Suprapubic skin (tissue), 4 donors: ENCODE measurements at regions not wholly inside any gene's neighbourhood (a gene's known extent, or its start where the extent isn't known, plus 50 kb on each side); places are given as distances from the start of the nearest gene placed in this dataset.

ENCODE experiments used
- DNase-seq, 2 donors: peaks; one replicate each; pipeline ENCODE4 v3.0.0-alpha.2; 2019; ENCODE audit warnings: low spot score in 2 of 2
- H3K27ac ChIP-seq: fragments of 200-600 bp; sonication (generic); one replicate; pipeline ENCODE4 v1.5.1; 2019
- H3K27me3 ChIP-seq: fragments of 200-600 bp; sonication (generic); one replicate; pipeline ENCODE4 v1.5.1; 2019
- H3K36me3 ChIP-seq: fragments of 200-600 bp; sonication (generic); one replicate; pipeline ENCODE4 v1.5.1; 2019
- H3K4me1 ChIP-seq: fragments of 200-600 bp; sonication (generic); one replicate; pipeline ENCODE4 v1.5.1; 2019
- H3K4me3 ChIP-seq: fragments of 200-600 bp; sonication (generic); one replicate; pipeline ENCODE4 v1.5.1; 2019; ENCODE audit warnings: mild to moderate bottlenecking
- H3K9me3 ChIP-seq: fragments of 200-600 bp; sonication (generic); one replicate; pipeline ENCODE4 v1.5.1; 2019
- CTCF ChIP-seq, 2 donors: fragments of 200-600 bp in 1 of 2; fragments of 450-650 bp in 1 of 2; sonication (generic) in 1 of 2; IDR thresholded peaks; one replicate each; pipeline ENCODE4 v1.5.1; 2016 to 2019; ENCODE audit warnings: antibody characterized with exemption in 2 of 2, mild to moderate bottlenecking in 1 of 2, moderate library complexity in 1 of 2
- EP300 ChIP-seq: sonication (generic); formaldehyde crosslinking; IDR thresholded peaks from one replicate; pipeline ENCODE4 v1.6.1; 2017; ENCODE audit warnings: antibody characterized with exemption
- POLR2A ChIP-seq, 2 donors: fragments of 450-650 bp; IDR thresholded peaks; one replicate each; pipeline ENCODE4 v1.6.1; 2017; ENCODE audit warnings: antibody characterized with exemption in 2 of 2, mild to moderate bottlenecking in 2 of 2, moderate library complexity in 2 of 2
- POLR2AphosphoS5 ChIP-seq, 3 donors: sonication (generic); formaldehyde crosslinking; IDR thresholded peaks; one replicate each; pipeline ENCODE4 v1.6.1; 2017; ENCODE audit warnings: antibody characterized with exemption in 3 of 3
- WGBS: methylation state at CpG from one replicate; pipeline ENCODE4 v1.1.5; 2018; 5-methylcytosine and 5-hydroxymethylcytosine counted together

GRCh38 chr7:109834851-109835250 is 1256.1 kb upstream of the LRRN3 start:
- TF ChIP-seq POLR2A (IDR thresholded peaks at IDR 0.05) (no peak), EP300 (no peak), CTCF (IDR thresholded peaks at IDR 0.05) (no peak), POLR2AphosphoS5 (IDR thresholded peaks at IDR 0.05) (no peak)
- H3K4me1 ChIP-seq: no peaks in the 10 kb centered on the region
- H3K9me3 ChIP-seq: no peaks in the 10 kb centered on the region
- H3K36me3 ChIP-seq: no peaks in the 10 kb centered on the region
- no peaks in the 10 kb centered on the region for H3K27me3 ChIP-seq
- no peak for DNase-seq
- no peak overlapping the region for H3K27ac ChIP-seq
- H3K4me3 ChIP-seq: no peak overlapping the region

- no peaks in the 10 kb centered on the region for H3K27me3 ChIP-seq
- H3K27ac ChIP-seq: no peak overlapping the region
- no peak for DNase-seq
- no peaks in the 10 kb centered on the region for H3K36me3 ChIP-seq
- no peak overlapping the region for H3K4me3 ChIP-seq
- H3K4me1 ChIP-seq: no peaks in the 10 kb centered on the region
- H3K9me3 ChIP-seq: no peaks in the 10 kb centered on the region
- TF ChIP-seq POLR2AphosphoS5 (IDR thresholded peaks at IDR 0.05): no peak
- TF ChIP-seq POLR2A (IDR thresholded peaks at IDR 0.05): no peak
- no peak for TF ChIP-seq CTCF (IDR thresholded peaks at IDR 0.05)
- TF ChIP-seq EP300: no peak
These were observed 1255.3 kb upstream of the LRRN3 start for GRCh38 chr7:109835577-109835976.

- TF ChIP-seq EP300: no peak
- TF ChIP-seq POLR2AphosphoS5 (IDR thresholded peaks at IDR 0.05): no peak
- TF ChIP-seq CTCF (IDR thresholded peaks at IDR 0.05): no peak
- no peak for TF ChIP-seq POLR2A (IDR thresholded peaks at IDR 0.05)
- DNase-seq: no peak
- Histone ChIP-seq H3K4me1 (no peaks in the 10 kb centered on the region), H3K27me3 (no peaks in the 10 kb centered on the region), H3K4me3 (no peak overlapping the region), H3K36me3 (no peaks in the 10 kb centered on the region), H3K27ac (no peak overlapping the region), H3K9me3 (no peaks in the 10 kb centered on the region)
- 86% methylated on average over 3 of the region's 3 CpGs for WGBS
These were observed 1254.9 kb upstream of the LRRN3 start for GRCh38 chr7:109836016-109836415.

GRCh38 chr7:109842386-109842785 is 1248.5 kb upstream of the LRRN3 start:
- no peaks in the 10 kb centered on the region for H3K27me3 ChIP-seq
- H3K4me1 ChIP-seq: no peaks in the 10 kb centered on the region
- H3K27ac ChIP-seq: no peak overlapping the region
- no peak overlapping the region for H3K4me3 ChIP-seq
- WGBS: 70% methylated on average over 4 of the region's 4 CpGs
- no peak for DNase-seq
- no peaks in the 10 kb centered on the region for H3K36me3 ChIP-seq
- no peak for TF ChIP-seq CTCF (IDR thresholded peaks at IDR 0.05)
- no peak for TF ChIP-seq POLR2A (IDR thresholded peaks at IDR 0.05)
- TF ChIP-seq EP300: no peak
- no peak for TF ChIP-seq POLR2AphosphoS5 (IDR thresholded peaks at IDR 0.05)
- no peaks in the 10 kb centered on the region for H3K9me3 ChIP-seq

GRCh38 chr7:109844362-109844761 is 1246.6 kb upstream of the LRRN3 start:
- Histone ChIP-seq H3K4me3 (no peak overlapping the region), H3K4me1 (no peaks in the 10 kb centered on the region), H3K9me3 (no peaks in the 10 kb centered on the region), H3K27me3 (no peaks in the 10 kb centered on the region), H3K36me3 (no peaks in the 10 kb centered on the region), H3K27ac (no peak overlapping the region)
- no peak for DNase-seq
- TF ChIP-seq POLR2A (IDR thresholded peaks at IDR 0.05) (no peak), EP300 (no peak), POLR2AphosphoS5 (IDR thresholded peaks at IDR 0.05) (no peak), CTCF (IDR thresholded peaks at IDR 0.05) (peak in 1 of 2 donors; percentile 40)
